ENCODE measurements at regions not wholly inside any gene's neighbourhood (a gene's known extent, or its start where the extent isn't known, plus 50 kb on each side); places are given as distances from the start of the nearest gene placed in this dataset.
A peak's percentile ranks its signal among the peaks of the same experiment; 100 is the strongest.

- H3K4me1 ChIP-seq (ENCODE audit: control insufficient read depth, insufficient read depth, low read length), result peaks cover 21% of the 10 kb centered on the region
- no peak overlapping the region for H2BK15ac ChIP-seq (ENCODE audit: low read depth, low read length)
- no peak overlapping the region for H2AK9ac ChIP-seq (replicated peaks; ENCODE audit: low read depth, low read length, poor library complexity)
- H3K27me3 ChIP-seq (ENCODE audit: control insufficient read depth, insufficient read depth, low read length), result no peaks in the 10 kb centered on the region
- BruUV-seq (replicated peaks), result no TSS peak
- no peak overlapping the region for H3K4me2 ChIP-seq (ENCODE audit: low read depth, low read length)
- H3K14ac ChIP-seq (replicated peaks; ENCODE audit: low read depth, low read length), result no peak overlapping the region
- H2BK5ac ChIP-seq (ENCODE audit: low read depth, low read length, poor library complexity, severe bottlenecking), result no peak overlapping the region
- dilution Hi-C loops (cut with HindIII; ENCODE audit: low sequenced_read_pairs, unreplicated experiment) (no loop called here), intact Hi-C loops (cut with micrococcal nuclease) (no loop called here), in situ Hi-C loops (cut with MboI; ENCODE audit: low sequenced_read_pairs) (no loop called here)
- no peak overlapping the region for H4K5ac ChIP-seq (ENCODE audit: low read depth, low read length)
- H2AFZ ChIP-seq (replicated peaks; ENCODE audit: low read length, poor library complexity), result no peak overlapping the region
- DNase-seq (no peak), ATAC-seq (ENCODE audit: low read depth) (no peak)
- no peaks in the 10 kb centered on the region for H4K20me1 ChIP-seq (ENCODE audit: insufficient read depth, low read length)
- CTCF ChIA-PET, result no interaction called here
- no peak overlapping the region for H3K4ac ChIP-seq (ENCODE audit: low read depth, low read length)
- TF ChIP-seq CHD1 (IDR thresholded peaks at IDR 0.05; ENCODE audit: low read depth, low read length), result no peak
- 0 out of 2 replicates have a peak, but pooled peaks have one; percentile 37 for TF ChIP-seq CEBPB (IDR thresholded peaks at IDR 0.05; ENCODE audit: low read depth, low read length)
- POLR2A ChIA-PET (ENCODE audit: unreplicated experiment), result no interaction called here
- no peak overlapping the region for H3K18ac ChIP-seq (ENCODE audit: low read depth, low read length)
- no peak overlapping the region for H2BK20ac ChIP-seq (ENCODE audit: low read depth, low read length)
- WGBS, 2 experiments (ENCODE audit: extremely low coverage in 2 of 2, insufficient read length in 1 of 2), result no CpG with 5 or more reads among the region's 2 CpGs
- H3K79me1 ChIP-seq (ENCODE audit: low read depth in 1 of 2, low read length in 2 of 2), result peaks cover 0 to 7% of the 10 kb centered on the region in 2 experiments; a peak in 1 of 4 replicates
- H3K27ac ChIP-seq (ENCODE audit: insufficient read depth, low read length), result no peak overlapping the region
- H3K4me3 ChIP-seq (ENCODE audit: insufficient read depth, low read depth, low read length), result no peak overlapping the region
- H2BK120ac ChIP-seq (ENCODE audit: low read depth, low read length), result no peak overlapping the region
- H3K9me1 ChIP-seq (ENCODE audit: insufficient read depth, low read length), result peaks cover 19% of the 10 kb centered on the region
- no peak overlapping the region for H2AK5ac ChIP-seq (ENCODE audit: low read depth, low read length)
- no peak overlapping the region for H3K23ac ChIP-seq (ENCODE audit: low read depth, low read length)
- H4K8ac ChIP-seq (ENCODE audit: low read depth in 2 of 2, low read length in 2 of 2), result no peak overlapping the region
- H4K91ac ChIP-seq (ENCODE audit: insufficient read depth, low read depth, low read length), result no peak overlapping the region
- H3K9me3 ChIP-seq (ENCODE audit: control insufficient read depth, insufficient read depth, low read length), result no peaks in the 10 kb centered on the region
- H3K9ac ChIP-seq (ENCODE audit: low read depth, low read length), result no peak overlapping the region
- no peak overlapping the region for H3K56ac ChIP-seq (ENCODE audit: extremely low read depth, insufficient read depth, low read length)
- no peaks in the 10 kb centered on the region for H3K36me3 ChIP-seq (ENCODE audit: control insufficient read depth, insufficient read depth, low read length)
Measured at GRCh38 chr11:19592842-19593241, 119.8 kb upstream of the NAV2 start.
